Activated CD4-positive, alpha-beta T cell treated with anti-CD3 and anti-CD28 coated beads, Interleukin-2, amount 50 U/mL, for 16 hours (primary cell): ENCODE measurements at regions not wholly inside any gene's neighbourhood (a gene's known extent, or its start where the extent isn't known, plus 50 kb on each side); places are given as distances from the start of the nearest gene placed in this dataset.

ENCODE experiments used
- DNase-seq: peaks from one replicate; pipeline ENCODE4 v3.0.0-alpha.2; 2020

GRCh38 chr15:79184465-79184892 is 93.9 kb upstream of the RASGRF1 start:
- DNase-seq: peak; percentile 65

DNA sequence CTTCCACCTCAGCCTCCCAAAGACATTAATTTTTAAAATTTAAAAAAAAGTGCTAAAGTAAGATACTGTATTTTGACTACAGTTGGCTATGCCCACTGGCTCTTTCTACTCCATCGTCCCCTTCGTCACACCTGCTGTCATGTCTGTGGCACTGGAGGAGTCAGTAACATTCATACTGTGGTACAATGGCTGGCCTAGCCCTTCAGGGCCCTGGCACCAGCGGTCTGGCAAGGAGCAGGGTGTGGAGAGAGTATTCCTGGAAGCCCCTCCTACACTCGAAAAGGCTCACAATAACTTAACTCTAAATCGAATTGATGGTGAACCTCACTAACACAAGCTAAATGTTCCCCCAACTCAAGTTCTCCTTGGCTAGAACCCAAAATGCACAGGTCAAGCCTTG is 89.7 kb upstream of the RASGRF1 start:
- DNase-seq: no peak

- DNase-seq: no peak
Measured at GRCh38 chr15:79179597-79179996, 89.0 kb upstream of the RASGRF1 start.

- DNase-seq: no peak
Measured at GRCh38 chr15:79179108-79179561, 88.6 kb upstream of the RASGRF1 start.

- DNase-seq: no peak
Measured at GRCh38 chr15:79178594-79178993, 88.0 kb upstream of the RASGRF1 start.

GRCh38 chr15:79176151-79176550 is 85.6 kb upstream of the RASGRF1 start:
- no peak for DNase-seq

DNA sequence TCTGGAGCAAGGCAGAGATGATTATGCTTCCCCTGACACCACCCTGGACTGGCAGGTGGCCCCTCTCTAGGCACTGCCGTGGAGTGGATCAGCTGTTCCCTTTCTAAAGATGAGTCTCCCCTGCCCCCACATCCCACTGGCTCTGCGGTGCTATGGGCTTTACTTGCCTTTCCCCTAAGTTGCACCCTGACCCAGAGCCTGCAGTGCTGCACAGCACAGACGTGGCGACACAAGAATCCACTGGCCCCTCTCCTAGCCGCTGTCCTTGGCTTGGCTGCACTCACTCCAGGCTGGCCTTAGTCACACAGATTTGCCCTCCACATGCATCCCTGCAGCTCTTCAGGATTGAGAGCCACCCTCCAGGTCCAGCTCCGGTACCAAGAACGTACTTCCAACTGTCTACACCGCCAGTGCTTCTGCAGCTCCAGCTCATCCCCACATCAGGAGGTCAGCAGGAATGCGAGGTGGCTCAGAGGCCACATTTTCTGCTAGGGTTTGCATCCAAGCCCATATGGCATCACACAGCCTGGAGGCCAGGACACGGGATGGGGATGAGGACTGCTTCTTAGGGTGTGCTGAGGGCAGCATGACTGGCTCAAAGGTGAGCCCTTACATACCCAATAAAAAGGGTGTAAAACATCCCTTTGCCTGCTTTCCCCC is 82.4 kb upstream of the RASGRF1 start:
- no peak for DNase-seq

GRCh38 chr15:79172032-79172481 is 81.5 kb upstream of the RASGRF1 start:
- no peak for DNase-seq

GRCh38 chr15:79171320-79172031 is 80.9 kb upstream of the RASGRF1 start:
- no peak for DNase-seq

DNA sequence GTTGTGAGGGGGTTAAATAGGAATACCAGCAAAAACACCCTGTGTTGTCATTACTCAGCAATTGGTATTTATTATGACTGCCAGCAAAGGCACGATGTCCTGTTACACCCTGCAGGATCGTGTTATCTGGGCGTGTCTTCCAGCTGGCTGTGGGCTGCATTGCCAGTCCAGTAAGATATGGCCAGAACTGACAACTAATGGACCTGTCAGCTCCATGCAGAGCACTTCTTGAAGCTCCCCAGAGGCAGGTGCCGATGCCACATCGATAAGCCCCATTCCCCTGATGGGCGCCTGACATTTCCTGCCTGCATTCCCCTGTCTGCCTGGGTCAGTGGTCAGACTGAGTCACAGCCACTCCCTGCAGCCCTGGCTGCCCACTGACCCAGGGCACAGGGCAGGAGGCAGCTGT is 79.7 kb upstream of the RASGRF1 start:
- DNase-seq: no peak

DNA sequence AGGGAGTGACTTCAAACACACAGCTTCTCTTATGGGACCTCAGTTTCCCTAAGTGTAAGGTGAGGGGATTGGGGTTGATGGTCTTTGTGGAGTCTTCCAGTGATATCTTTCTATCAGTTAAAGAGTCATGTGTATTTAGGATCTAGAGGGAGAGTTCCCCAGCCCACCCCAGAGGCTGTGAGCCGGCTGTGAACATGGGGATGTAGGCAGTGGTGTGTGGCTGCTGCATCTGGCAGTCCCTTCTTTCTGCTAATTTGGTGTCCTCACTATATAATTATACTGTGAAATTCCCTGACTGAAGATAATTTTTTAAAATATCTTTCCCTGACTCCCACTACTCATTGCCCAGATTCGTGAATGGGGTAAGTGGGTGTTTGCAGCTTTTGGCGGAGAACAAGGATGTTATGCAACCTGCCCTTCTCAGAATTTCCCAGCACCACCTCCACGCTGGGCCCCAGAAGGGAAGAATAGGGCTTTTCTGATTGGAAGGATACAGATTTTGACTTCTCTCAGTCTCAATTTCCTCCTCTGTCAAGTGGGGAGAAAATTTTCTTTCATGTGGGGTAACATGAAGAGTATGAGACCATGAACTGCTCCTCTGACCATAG is 79.0 kb upstream of the RASGRF1 start:
- DNase-seq: no peak

DNA sequence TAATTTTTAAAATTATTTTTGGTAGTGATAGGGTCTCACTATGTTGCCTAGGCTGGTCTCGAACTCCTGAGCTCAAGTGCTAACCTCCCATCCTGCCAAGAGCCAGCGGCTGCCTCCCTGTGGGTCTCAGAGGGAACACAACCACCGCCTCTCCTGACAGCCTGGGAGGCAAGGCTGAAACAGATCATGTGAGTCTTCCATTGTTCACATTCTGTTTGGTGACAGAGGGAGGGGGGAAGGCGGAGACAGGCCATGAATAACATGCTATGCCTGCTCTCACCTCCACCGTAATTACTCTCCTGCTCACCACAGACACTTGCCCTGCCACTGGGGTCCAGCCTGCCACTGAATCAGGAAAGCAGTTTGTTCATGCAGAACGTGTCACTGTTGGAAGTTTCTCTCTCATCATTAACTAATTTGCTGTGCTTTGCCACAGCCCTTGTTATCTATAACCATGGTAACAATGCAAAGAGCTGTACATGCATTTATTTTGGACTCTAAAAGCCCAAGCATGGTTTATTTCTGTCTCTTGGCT is 78.4 kb upstream of the RASGRF1 start:
- DNase-seq: no peak

GRCh38 chr15:79167776-79168175 is 77.2 kb upstream of the RASGRF1 start:
- no peak for DNase-seq

GRCh38 chr15:79166311-79166955 is 75.9 kb upstream of the RASGRF1 start:
- DNase-seq: no peak

DNA sequence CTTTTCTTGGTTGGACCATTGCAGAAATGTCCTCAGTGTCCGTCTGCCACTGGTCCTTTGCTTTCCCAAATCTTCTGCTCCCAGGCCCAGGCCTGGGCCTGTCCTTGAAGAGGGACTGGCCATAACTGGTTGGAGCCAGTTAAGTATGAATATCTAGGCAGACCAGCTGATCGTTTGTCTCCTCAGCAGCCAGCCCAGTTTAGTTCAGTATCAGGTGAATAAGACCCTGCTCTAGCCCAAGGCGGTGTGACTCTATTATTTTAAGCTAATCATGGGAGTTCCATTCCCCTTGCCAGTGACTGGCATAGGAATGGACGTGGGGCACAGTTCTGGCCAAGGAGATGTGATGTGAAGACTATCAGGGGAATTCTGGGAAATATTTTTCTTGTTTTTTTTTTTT is 73.9 kb upstream of the RASGRF1 start:
- no peak for DNase-seq

DNA sequence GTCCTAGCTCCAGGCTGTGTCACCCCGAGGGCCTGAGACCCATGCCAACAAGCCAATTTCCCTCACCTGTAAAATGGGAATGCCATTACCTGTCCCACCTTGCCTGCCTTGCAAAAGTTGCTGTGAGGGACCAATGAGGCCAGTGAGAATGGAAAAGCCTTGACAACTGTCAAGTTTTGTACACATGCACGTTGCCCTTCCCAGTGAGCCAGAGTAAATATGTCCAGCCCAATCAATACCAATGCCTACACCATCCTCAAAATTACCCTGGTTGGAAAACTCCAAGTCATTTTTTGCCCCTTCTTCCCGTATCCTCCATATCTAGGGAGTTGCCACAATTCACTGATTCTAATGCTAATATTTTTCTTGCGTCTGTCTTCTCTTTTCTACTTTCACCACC is 73.5 kb upstream of the RASGRF1 start:
- DNase-seq: no peak

GRCh38 chr15:79163395-79163794 is 72.8 kb upstream of the RASGRF1 start:
- no peak for DNase-seq

DNA sequence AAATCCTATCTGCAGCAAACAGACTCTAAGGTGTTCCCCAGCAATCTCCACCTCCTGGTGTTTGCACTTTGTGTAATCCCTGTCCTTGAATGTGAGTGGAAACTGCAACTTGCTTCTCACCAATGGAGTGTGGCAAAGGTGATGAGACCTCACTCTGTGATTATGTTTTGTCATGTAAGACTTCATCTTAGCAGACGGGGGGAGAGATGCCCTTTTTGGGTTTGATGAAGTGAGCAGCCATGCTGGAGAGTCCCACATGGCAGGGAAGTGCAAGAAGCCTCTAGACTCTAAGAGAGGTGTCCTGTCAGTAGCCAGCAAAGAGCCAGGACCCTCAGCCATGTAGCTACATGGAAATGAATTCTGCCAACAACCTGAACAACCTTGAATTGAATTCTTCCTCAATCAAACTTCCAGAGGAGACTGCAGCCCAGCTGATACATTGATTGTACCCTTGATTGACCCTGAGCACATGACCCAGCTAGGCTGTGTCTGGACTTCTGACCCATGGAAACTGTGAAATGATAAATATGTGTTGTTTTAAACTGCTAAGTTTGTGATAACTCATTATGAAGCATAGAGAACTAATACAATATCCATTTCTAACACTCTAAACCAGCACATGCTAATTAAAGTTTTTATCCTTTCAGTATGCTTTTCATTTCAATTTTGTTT is 71.4 kb upstream of the RASGRF1 start:
- DNase-seq: no peak

DNA sequence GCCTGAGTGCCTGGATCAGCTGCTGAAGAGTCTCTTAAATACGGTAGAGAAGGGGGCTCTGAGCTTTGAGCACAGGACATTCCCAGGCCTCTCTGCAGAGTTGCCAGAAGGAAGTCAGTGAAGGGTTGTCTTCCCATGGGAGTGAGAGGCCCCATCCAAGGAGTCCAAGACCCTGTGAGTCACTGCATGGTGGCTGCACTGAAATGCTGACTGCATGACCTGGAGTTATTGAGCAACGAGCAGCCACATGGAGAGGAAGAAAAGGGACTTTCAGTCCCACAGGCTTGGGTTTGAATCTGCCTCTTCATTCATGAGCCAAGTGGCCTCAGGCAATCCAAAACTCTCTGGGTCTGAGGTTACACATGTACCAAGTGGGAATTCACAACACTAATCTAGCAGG is 69.6 kb upstream of the RASGRF1 start:
- no peak for DNase-seq

DNA sequence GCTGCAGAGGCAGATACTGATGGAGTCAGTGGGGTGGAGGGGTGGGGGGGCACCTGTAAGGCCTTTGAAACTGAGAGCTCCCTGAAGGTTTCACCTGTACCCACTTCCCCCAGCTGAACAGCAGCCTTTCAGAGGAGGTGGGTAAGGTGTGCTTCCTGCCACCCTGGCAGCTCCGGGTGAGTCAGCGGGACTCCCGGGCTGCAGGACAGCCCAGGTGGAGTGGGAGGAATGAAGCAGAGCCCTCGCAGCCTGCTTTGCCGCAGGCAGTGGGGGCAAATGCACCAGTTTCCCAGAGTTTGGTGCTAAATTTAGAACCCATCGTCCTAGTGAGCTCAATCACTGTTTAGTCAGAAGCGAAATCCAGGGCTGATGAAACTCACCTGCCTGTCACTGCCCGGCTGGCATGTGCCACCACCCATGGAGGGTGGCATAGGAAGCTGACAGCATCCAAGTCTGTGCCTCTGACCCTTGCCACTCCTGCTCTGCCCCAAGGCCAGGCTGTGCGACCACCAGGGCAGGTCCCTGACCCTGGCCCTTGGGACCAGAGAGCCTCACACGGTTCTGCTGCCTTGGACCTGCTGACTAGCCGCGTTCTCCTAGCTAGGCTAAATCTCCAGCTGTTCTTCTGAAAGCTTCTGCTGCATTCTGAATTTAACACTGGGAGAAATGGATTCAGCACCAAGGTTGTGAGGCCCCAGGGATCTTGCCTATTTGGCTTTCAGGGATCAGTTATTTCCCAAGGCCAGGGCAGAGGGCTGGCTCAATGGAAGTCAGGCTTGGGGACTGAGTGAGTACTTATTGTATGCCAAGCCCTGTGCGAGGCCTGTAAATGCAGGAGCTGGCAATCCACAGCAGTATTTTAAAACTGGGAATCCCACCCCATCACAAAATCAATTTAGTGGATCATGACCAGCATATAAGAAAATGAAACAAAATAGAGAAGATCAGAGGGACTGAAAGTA is 67.3 kb upstream of the RASGRF1 start:
- no peak for DNase-seq

- DNase-seq: no peak
Measured at GRCh38 chr15:79156704-79157375, 66.3 kb upstream of the RASGRF1 start.
